HUDEP-2 (cell line): ENCODE measurements at regions not wholly inside any gene's neighbourhood (a gene's known extent, or its start where the extent isn't known, plus 50 kb on each side); places are given as distances from the start of the nearest gene placed in this dataset.
"Not testable (repeated sequence)": the region's sequence is repeated elsewhere in the genome, so short reads cannot be mapped to it uniquely, and the experiment has no call there.

Source experiments
- DNase-seq, 76 experiments: peaks; one replicate each; lab custom pipeline; 2025; ENCODE audit not compliant: unreplicated experiment in 76 of 76; lab: John Stamatoyannopoulos, UW

GRCh38 chr3:20524328-20524727 lies 338.3 kb upstream of the SGO1 start:
- DNase-seq: no peak

DNA sequence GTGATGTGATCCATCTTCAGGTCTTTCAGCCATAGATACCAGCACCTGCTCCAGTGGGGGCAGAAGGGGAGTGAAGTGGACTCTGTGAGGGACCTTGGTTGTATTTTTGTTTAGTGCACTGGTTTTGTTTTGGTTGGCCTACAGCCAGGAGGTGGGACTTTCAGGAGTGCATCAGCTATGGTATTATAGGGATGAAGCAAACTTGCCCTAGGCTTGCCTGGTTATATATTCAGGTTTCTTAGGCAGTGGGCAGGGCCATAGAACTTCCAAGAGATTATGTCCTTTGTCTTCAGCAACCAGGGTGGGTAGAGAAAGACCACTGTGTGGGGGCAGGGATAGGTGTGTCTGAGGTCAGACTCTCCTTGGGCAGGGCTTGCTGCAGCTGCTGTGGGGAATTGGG lies 337.3 kb upstream of the SGO1 start:
- no peak for DNase-seq

- DNase-seq: not testable (repeated sequence)
Measured at GRCh38 chr3:20517316-20517715, 331.3 kb upstream of the SGO1 start.

DNA sequence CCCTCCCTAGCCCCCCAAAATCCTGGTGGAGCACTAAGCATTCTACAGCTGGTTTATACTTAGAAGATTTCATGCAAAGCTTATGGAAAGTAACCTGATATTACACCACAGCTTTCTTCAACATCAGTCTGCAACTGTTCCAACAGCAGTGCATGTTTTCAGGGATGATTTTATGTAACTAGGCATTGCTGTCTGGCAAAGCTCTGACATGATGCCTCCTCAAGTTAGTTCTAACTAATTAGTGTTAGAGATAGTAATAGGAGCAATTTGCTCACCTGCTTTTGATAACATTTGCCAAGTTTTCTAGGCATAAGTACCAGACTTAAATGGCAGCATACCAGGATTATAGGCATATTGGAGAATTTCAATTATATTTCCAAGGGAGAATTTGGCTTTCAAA lies 330.3 kb upstream of the SGO1 start:
- DNase-seq: no peak

DNA sequence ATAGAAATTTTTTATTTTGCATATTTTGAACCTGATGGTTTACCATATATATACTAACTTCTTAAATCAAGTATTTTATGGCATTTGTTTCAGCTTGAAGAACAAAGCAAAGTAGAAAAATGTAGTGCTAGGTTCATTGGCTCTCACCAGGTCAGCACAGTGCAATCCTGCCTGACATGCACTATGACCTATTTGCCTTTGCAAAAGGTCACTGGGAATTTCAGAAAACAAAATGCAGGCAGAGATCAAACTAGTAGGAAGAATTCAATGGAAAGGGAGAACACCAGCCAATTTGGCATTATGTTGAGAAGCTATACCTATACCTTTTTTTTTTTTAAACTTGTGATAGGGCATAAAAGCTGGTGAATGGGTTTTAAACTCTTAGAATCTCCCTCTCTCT lies 329.8 kb upstream of the SGO1 start:
- no peak for DNase-seq

GRCh38 chr3:20511863-20512505 lies 326.0 kb upstream of the SGO1 start:
- DNase-seq: peak in 8 of 76 experiments; percentile 0 to 41 (median 20)

DNA sequence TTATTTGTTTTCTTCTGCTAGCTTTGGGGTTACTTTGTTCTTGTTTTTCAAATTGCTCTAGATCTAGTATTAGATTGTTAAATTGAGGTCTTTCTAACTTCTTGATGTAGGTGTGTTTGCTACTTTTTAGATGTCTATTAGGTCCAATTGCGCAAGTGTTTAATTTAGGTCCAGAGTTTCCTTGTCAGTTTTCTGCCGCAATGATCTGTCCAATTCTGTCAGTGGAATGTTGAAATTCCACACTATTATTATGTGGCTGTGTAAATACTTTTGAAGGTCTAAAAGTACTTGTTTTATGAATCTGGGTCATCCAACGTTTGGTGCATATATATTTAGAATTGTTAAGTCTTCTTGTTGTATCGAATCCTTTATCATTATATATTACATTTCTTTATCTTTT lies 324.4 kb upstream of the SGO1 start:
- DNase-seq: no peak

DNA sequence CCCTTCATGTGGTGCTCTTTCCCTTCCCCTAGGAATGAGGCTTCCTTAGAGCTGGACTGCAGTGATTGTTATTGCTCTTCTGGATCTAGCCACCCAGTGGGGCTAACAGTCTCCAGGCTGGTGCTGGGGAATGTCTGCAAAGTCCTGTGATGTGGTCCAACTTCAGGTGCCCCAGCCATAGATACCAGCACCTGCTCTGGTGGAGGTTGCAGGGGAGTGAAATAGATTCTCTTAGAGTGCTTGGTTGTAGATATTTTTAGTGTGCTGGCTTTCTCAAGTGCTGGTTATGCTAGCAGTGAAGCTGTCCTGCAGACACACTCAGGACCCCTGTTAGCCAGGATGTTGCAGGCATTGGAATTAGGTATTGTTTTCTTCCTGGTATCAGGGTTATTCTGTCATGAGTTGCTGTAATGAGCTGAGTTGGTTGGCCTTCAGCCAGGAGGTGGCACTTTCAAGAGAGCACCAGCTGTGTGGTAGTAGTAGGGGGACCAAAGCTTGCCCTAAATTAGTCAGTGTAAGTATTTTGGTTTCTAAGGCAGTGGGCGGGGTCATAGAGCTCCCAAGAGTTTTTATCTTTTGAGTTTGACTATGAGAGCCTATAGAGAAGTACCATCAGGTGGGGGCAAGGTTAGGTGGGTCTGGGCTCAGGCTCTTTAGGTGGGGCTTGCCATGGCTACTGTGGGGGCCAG lies 317.5 kb upstream of the SGO1 start:
- no peak for DNase-seq

DNA sequence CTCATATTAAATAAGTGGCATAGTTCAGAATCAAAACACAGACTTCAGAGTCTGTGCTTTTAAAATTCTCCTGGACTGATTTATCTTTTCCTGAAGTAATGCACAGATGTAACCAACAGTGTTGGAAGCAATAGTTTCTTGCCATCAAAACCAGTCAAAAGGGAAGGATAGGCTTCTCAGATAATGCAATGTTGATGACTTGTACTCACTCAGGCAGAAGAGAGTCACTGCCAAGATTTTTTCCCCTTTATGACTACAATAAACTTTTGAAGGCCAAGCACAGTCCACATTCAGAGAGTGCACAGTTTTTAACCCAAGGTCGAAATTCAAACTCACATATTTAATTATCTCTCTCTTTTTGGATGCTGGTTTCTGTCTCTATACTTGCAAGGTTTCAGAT lies 305.0 kb upstream of the SGO1 start:
- DNase-seq: no peak

DNA sequence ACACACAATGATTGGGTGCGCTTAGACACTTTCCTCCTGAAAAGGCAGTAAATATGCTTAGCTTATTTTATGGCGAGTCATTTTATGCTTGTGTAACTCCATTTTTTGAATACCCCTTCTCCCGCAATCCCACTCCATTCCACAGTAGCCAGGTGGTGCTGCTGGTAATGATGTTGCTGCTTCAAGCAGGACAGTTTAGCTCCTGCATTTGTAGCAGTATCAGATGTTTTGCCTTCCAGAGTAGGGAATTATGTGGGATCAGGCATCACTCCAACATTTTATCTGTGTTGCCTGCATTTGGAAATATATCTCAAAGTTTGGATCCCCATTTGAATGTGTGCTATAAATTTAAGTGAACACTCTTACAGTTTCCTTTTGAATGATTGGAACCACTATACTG lies 302.1 kb upstream of the SGO1 start:
- no peak for DNase-seq

GRCh38 chr3:20484126-20484525 lies 298.1 kb upstream of the SGO1 start:
- no peak for DNase-seq

DNA sequence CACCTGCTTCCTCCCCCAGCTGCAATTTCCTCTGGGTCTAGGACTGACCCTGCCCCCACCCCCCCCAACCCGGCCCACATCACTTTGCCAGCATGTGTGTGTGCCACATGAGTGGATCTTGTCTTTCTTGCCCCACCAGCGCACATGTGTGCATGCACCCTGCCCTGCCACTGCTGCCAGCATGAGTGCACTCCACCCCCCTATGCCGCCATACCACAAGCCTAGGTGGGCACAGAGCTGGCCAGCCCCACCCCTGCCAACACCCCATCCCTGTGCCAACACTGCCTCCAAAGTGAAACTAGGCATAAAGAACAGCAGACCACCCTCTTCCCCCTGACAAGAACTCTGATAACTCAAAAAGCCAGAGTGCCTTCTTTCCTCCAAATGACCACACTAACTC lies 296.3 kb upstream of the SGO1 start:
- no peak for DNase-seq

GRCh38 chr3:20480786-20481365 lies 294.9 kb upstream of the SGO1 start:
- DNase-seq: no peak

- DNase-seq: peak in 2 of 76 experiments; percentile 0 to 3
Measured at GRCh38 chr3:20478436-20478835, 292.4 kb upstream of the SGO1 start.

DNA sequence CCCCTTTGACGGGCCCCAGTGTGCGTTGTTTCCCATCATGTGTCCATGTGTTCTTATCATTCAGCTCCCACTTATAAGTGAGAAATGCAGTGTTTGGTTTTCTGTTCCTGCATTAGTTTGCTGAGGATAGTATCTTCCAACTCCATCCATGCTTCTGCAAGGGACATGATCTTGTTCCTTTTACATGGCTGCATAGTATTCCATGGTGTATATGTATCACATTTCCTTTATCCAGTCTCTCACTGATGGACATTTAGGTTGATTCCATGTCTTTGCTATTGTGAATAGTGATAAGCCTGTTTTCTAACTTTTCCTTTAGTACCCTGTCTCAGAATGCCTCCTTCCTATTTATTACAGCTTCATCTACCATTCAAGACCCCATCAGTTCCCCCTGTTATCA lies 278.2 kb upstream of the SGO1 start:
- DNase-seq: not testable (repeated sequence)

DNA sequence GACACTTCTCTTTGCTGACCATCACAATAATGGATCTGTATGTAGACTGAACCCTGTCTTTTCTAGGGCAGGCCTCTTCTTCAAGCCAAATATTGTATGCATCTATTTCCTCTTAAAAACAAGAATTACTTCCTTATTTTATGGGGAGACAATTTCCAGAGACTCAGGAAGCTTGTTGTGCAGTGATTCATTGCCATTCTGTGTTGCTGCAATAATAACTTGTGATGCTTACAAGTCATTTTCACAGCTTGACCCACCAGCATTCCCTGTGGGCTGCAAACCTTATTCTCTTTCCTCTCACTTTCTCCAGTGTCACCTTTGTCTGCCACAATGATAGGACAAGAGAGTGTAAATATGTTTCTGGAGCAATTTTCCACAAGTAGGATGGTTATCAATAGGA lies 276.7 kb upstream of the SGO1 start:
- DNase-seq: no peak

GRCh38 chr3:20462226-20462625 lies 276.2 kb upstream of the SGO1 start:
- DNase-seq: no peak

DNA sequence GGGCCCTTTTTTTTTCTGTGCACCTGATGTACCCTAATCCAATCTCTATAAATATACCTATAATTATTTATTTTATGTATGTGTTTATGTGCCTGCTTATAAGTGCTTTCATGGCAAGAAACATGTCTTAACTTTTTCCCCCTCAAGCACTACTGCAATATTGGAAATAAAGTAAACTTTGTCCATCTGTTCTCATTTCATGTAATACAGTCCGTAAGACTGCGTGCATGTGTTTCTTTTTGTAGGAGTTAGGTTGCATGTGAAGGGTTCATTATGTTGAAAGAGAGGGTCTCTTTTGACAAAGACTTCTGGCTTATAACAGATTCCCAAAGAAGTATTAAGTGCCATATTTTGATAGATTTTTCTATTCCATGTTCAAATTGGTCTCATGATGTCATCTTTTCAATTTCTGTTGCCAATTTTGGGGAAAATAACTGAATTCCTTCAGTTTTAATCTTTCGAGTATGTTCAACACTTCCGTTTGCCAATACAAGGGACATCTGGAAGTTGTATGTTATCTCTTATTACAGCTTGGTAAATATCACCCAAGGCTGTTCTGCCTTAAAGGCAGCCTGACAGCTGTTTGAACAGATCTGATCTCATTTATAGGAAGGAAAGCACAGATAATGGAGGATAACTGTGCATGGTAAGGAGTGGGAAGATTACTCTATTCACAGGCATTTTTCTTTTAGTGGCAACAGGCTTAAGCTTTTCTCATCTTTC lies 273.1 kb upstream of the SGO1 start:
- DNase-seq: peak in 12 of 76 experiments; percentile 4 to 55 (median 30)

GRCh38 chr3:20456511-20456910 lies 270.5 kb upstream of the SGO1 start:
- no peak for DNase-seq

DNA sequence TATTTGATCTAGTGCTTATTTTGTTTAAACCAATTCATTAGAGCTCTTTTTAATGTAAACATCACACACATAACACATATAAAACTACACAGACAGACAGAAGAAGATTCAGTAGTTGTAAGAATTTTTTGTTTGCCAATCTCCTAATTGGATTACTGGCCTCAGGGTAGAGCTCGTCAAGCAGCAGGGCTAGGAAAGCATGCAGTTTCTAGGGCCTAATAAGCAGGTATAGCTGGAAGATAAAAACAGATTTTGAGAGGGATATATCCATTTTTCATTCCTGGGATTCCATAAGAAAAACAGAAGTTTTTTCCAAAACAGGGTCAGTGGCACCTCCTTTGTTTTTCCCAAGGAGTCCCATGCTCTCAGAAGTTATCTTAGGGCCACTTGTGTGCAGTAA lies 265.2 kb upstream of the SGO1 start:
- DNase-seq: no peak

DNA sequence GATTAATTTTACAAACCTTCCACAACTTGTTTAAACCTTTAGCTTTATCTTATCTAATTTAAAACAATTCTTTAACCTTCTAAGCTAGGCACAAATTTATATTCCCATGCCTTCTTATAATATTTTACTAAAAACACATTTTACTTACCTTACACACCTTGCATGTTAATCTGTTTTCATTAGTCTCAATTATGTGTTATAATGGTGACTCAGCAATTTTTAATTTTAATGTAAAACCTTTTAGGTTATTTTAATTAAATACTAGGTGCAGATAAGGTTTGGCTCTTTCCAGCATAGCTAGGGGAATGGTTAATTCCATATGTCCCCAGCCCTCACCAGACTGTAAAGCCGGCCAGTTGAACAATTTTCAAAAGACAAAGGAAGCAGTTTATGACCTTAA lies 264.6 kb upstream of the SGO1 start:
- DNase-seq: no peak

DNA sequence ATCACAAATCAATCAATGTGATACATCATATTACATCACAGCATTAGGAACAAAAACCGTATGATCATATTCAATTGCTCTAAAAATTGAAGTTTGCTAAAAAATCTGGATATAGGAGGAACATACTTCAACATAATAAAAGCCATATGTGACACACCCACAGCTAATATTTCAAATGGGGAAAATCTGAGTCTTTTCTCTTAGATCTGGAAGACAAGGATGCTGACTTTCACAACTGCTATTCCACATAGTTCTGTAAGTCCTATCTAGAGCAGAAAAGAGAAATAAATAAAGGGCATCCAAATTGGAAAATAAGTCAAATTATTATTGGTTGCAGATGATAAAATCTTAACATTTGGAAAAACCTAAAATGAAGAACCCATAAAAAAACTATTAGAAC lies 256.8 kb upstream of the SGO1 start:
- DNase-seq: no peak
